SU-DHL-6 (cell line): ENCODE measurements at regions not wholly inside any gene's neighbourhood (a gene's known extent, or its start where the extent isn't known, plus 50 kb on each side); places are given as distances from the start of the nearest gene placed in this dataset.

ENCODE experiments used
- EZH2phosphoT487 ChIP-seq: fragments of 200-600 bp; sonication (generic), shearing (Covaris generic); conservative IDR thresholded peaks from 2 replicates; pipeline ENCODE4 v1.6.1; 2018; ENCODE audit warnings: mild to moderate bottlenecking, antibody characterized with exemption, low read length, moderate library complexity, mixed read lengths
- TF ChIP-seq, protein P1 (sequence below): fragments of 200-600 bp; sonication (generic); IDR thresholded peaks from one replicate; pipeline ENCODE4 v1.5.1; 2017; ENCODE audit warnings: antibody characterized with exemption, mild to moderate bottlenecking, low read length, moderate library complexity; ENCODE audit not compliant: insufficient read depth, poor library complexity, severe bottlenecking

DNA sequence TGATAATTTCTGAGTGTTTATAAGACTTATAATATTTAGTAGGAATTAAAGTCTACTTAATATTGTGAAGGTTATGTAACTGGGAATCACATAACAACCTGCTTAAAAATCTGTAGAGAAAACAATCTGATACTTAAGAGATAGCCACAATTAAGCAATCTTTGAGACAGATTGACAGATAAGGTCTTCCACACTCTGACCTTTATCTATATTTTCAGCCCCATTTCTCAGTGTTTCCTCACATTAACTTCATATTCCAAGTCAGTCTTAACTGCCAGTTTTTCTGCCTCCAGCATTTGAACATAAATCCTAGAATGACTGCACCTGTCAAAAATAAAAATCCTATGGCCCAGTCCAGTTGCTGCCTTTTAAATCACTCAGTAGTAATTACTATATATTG lies 423.2 kb downstream of the PYDC2 start:
- TF ChIP-seq, protein P1, sequence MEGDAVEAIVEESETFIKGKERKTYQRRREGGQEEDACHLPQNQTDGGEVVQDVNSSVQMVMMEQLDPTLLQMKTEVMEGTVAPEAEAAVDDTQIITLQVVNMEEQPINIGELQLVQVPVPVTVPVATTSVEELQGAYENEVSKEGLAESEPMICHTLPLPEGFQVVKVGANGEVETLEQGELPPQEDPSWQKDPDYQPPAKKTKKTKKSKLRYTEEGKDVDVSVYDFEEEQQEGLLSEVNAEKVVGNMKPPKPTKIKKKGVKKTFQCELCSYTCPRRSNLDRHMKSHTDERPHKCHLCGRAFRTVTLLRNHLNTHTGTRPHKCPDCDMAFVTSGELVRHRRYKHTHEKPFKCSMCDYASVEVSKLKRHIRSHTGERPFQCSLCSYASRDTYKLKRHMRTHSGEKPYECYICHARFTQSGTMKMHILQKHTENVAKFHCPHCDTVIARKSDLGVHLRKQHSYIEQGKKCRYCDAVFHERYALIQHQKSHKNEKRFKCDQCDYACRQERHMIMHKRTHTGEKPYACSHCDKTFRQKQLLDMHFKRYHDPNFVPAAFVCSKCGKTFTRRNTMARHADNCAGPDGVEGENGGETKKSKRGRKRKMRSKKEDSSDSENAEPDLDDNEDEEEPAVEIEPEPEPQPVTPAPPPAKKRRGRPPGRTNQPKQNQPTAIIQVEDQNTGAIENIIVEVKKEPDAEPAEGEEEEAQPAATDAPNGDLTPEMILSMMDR, result no peak
- TF ChIP-seq EZH2phosphoT487, result no peak
